HG03520 (cell line): ENCODE measurements at regions not wholly inside any gene's neighbourhood (a gene's known extent, or its start where the extent isn't known, plus 50 kb on each side); places are given as distances from the start of the nearest gene placed in this dataset.

Experiments
- ATAC-seq: cut with Tn5 transposase; IDR thresholded peaks from one replicate; pipeline ENCODE4 v1.9.1; 2021; ENCODE audit warnings: mild to moderate bottlenecking, moderate library complexity; ENCODE audit not compliant: unreplicated experiment

- ATAC-seq: no peak
Measured at GRCh38 chr16:85480727-85481101, 132.4 kb upstream of the GSE1 start.

- no peak for ATAC-seq
Measured at GRCh38 chr16:85481206-85481605, 131.9 kb upstream of the GSE1 start.

GRCh38 chr16:85481738-85482137 is 131.4 kb upstream of the GSE1 start:
- ATAC-seq: no peak

- ATAC-seq: no peak
Measured at GRCh38 chr16:85483424-85483823, 129.7 kb upstream of the GSE1 start.

GRCh38 chr16:85484347-85485300 is 128.5 kb upstream of the GSE1 start:
- no peak for ATAC-seq

GRCh38 chr16:85485379-85485778 is 127.7 kb upstream of the GSE1 start:
- ATAC-seq: no peak

- no peak for ATAC-seq
Measured at GRCh38 chr16:85486256-85486915, 126.7 kb upstream of the GSE1 start.

GRCh38 chr16:85488414-85488813 is 124.7 kb upstream of the GSE1 start:
- ATAC-seq: no peak

GRCh38 chr16:85490407-85491057 is 122.6 kb upstream of the GSE1 start:
- ATAC-seq: no peak

- no peak for ATAC-seq
Measured at GRCh38 chr16:85491058-85491771, 121.9 kb upstream of the GSE1 start.

GRCh38 chr16:85491798-85492294 is 121.3 kb upstream of the GSE1 start:
- no peak for ATAC-seq

GRCh38 chr16:85492295-85492864 is 120.7 kb upstream of the GSE1 start:
- no peak for ATAC-seq

GRCh38 chr16:85494315-85494714 is 118.8 kb upstream of the GSE1 start:
- no peak for ATAC-seq

- no peak for ATAC-seq
Measured at GRCh38 chr16:85495259-85495658, 117.9 kb upstream of the GSE1 start.

- ATAC-seq: no peak
Measured at GRCh38 chr16:85495823-85496538, 117.1 kb upstream of the GSE1 start.

- ATAC-seq: no peak
Measured at GRCh38 chr16:85497622-85498314, 115.4 kb upstream of the GSE1 start.

- ATAC-seq: no peak
Measured at GRCh38 chr16:85498607-85499006, 114.5 kb upstream of the GSE1 start.

- no peak for ATAC-seq
Measured at GRCh38 chr16:85500220-85500619, 112.9 kb upstream of the GSE1 start.

GRCh38 chr16:85501900-85502299 is 111.2 kb upstream of the GSE1 start:
- ATAC-seq: no peak
